B cell (primary cell): ENCODE measurements at regions not wholly inside any gene's neighbourhood (a gene's known extent, or its start where the extent isn't known, plus 50 kb on each side); places are given as distances from the start of the nearest gene placed in this dataset.

Experiments used
- ATAC-seq: fragments of 200-7000 bp; cut with Tn5 transposase; one replicate; pipeline ENCODE4 v1.10.0; 2021; ENCODE audit warnings: low read depth, mild to moderate bottlenecking, moderate number of reproducible peaks, moderate library complexity
- CTCF ChIA-PET: fragments of 350-600 bp; sonication (Branson Sonifier 250); formaldehyde crosslinking; loops from one replicate; lab custom pipeline; 2021; ENCODE audit warnings: antibody characterized with exemption, inconsistent platforms; lab: Charles Lee
- POLR2A ChIA-PET: fragments of 350-600 bp; sonication (Branson Sonifier 250); formaldehyde crosslinking; loops from one replicate; lab custom pipeline; 2021; ENCODE audit warnings: antibody characterized with exemption; lab: Charles Lee
- DNase-seq: peaks from one replicate; pipeline ENCODE4 v3.0.0; 2013
- H2AFZ ChIP-seq: 2 replicates; pipeline ENCODE4 v1.6.1; 2012; ENCODE audit warnings: mild to moderate bottlenecking, low read depth, low read length; ENCODE audit not compliant: insufficient read depth, poor library complexity, severe bottlenecking
- H3K27ac ChIP-seq, 2 donors: 1 replicate in 1 of 2; 2 replicates in 1 of 2; pipeline ENCODE4 v1.5.1; 2012 to 2013; ENCODE audit warnings: low read length in 2 of 2, mild to moderate bottlenecking in 2 of 2, moderate library complexity in 1 of 2
- H3K27me3 ChIP-seq, 4 experiments: fragments of 200-600 bp in 1 of 4; sonication (generic) in 1 of 4; replicated peaks in 1 of 4; 1 replicate in 2 of 4; 2 replicates in 2 of 4; pipeline versions ENCODE4 v1.6.1 to v1.7.0; 2013 to 2016; ENCODE audit warnings: low read length in 3 of 4, mild to moderate bottlenecking in 2 of 4, mixed read lengths in 1 of 4, moderate library complexity in 1 of 4; ENCODE audit not compliant: insufficient read depth in 4 of 4, control insufficient read depth in 3 of 4; ENCODE audit errors: control extremely low read depth in 1 of 4
- H3K36me3 ChIP-seq, 2 experiments: replicated peaks in 1 of 2; 1 replicate in 1 of 2; 2 replicates in 1 of 2; pipeline versions ENCODE4 v1.6.1 to v1.7.1; 2013; ENCODE audit warnings: low read length in 1 of 2; ENCODE audit not compliant: insufficient read depth in 2 of 2, control insufficient read depth in 1 of 2; ENCODE audit errors: control extremely low read depth in 1 of 2, extremely low read depth in 1 of 2
- H3K4me1 ChIP-seq, 2 donors: fragments of 200-600 bp in 1 of 2; sonication (generic) in 1 of 2; 1 replicate in 1 of 2; 2 replicates in 1 of 2; pipeline versions ENCODE4 v1.5.1 to v1.6.1; 2013 to 2017; ENCODE audit warnings: low read length in 2 of 2; ENCODE audit not compliant: control insufficient read depth in 2 of 2, insufficient read depth in 2 of 2
- H3K4me2 ChIP-seq: replicated peaks from 2 replicates; pipeline ENCODE3; 2012; ENCODE audit warnings: mild to moderate bottlenecking, low read depth, low read length; ENCODE audit not compliant: poor library complexity, severe bottlenecking
- H3K4me3 ChIP-seq, 5 experiments: fragments of 200-600 bp in 1 of 5; sonication (generic) in 1 of 5; 1 replicate in 3 of 5; 2 replicates in 2 of 5; pipeline versions ENCODE4 v1.5.1 to v1.7.0; 2011 to 2016; ENCODE audit warnings: low read length in 4 of 5, mild to moderate bottlenecking in 4 of 5, low read depth in 2 of 5, control low read depth in 1 of 5, moderate library complexity in 1 of 5; ENCODE audit not compliant: insufficient read depth in 1 of 5; ENCODE audit errors: control extremely low read depth in 1 of 5, extremely low read depth in 1 of 5
- H3K79me2 ChIP-seq: fragments of 200-600 bp; sonication (generic); one replicate; pipeline ENCODE4 v1.6.0; 2016; ENCODE audit warnings: low read length; ENCODE audit not compliant: control insufficient read depth, insufficient read depth
- H3K9ac ChIP-seq: fragments of 200-600 bp; sonication (generic); 2 replicates; pipeline ENCODE4 v1.6.1; 2017; ENCODE audit warnings: mild to moderate bottlenecking, low read length, moderate library complexity
- H3K9me3 ChIP-seq, 3 donors: one replicate each; pipeline versions ENCODE4 v1.6.1 to v1.7.1; 2013; ENCODE audit warnings: low read length in 2 of 3; ENCODE audit not compliant: control insufficient read depth in 2 of 3, insufficient read depth in 1 of 3; ENCODE audit errors: control extremely low read depth in 1 of 3
- H4K20me1 ChIP-seq: 2 replicates; pipeline ENCODE4 v1.6.0; 2012; ENCODE audit warnings: mild to moderate bottlenecking, low read length; ENCODE audit not compliant: insufficient read depth, control insufficient read depth, poor library complexity, severe bottlenecking
- H3K27ac Mint-ChIP-seq: one replicate; pipeline ENCODE4 v1.8.0; 2021; ENCODE audit warnings: mixed read lengths
- H3K27me3 Mint-ChIP-seq: one replicate; pipeline ENCODE4 v1.8.0; 2021; ENCODE audit warnings: mixed read lengths
- H3K4me1 Mint-ChIP-seq: one replicate; pipeline ENCODE4 v1.8.0; 2021; ENCODE audit warnings: mixed read lengths
- H3K4me3 Mint-ChIP-seq: one replicate; pipeline ENCODE4 v1.8.0; 2021; ENCODE audit warnings: mixed read lengths
- H3K9me3 Mint-ChIP-seq: one replicate; pipeline ENCODE4 v1.8.0; 2022; ENCODE audit warnings: mixed read lengths; ENCODE audit not compliant: insufficient read depth
- EZH2 ChIP-seq: IDR thresholded peaks from 2 replicates; pipeline ENCODE4 v1.6.1; 2012; ENCODE audit warnings: borderline replicate concordance, low read depth, mild to moderate bottlenecking, moderate library complexity, low read length; ENCODE audit not compliant: insufficient read depth, poor library complexity, severe bottlenecking
- WGBS: methylation state at CpG from one replicate; pipeline ENCODE4 v1.1.5; 2013; ENCODE audit warnings: missing lambda C conversion rate; ENCODE audit not compliant: insufficient coverage; 5-methylcytosine and 5-hydroxymethylcytosine counted together
- intact Hi-C: fragments of 100-400 bp; cut with micrococcal nuclease; formaldehyde crosslinking; loops from one replicate; pipeline ENCODE4 v1.10.0; 2022
- TF ChIP-seq, protein P1 (sequence below): fragments of 200-600 bp; IDR thresholded peaks from one replicate; pipeline ENCODE4 v1.8.0; 2022; ENCODE audit warnings: antibody characterized with exemption, mild to moderate bottlenecking

DNA sequence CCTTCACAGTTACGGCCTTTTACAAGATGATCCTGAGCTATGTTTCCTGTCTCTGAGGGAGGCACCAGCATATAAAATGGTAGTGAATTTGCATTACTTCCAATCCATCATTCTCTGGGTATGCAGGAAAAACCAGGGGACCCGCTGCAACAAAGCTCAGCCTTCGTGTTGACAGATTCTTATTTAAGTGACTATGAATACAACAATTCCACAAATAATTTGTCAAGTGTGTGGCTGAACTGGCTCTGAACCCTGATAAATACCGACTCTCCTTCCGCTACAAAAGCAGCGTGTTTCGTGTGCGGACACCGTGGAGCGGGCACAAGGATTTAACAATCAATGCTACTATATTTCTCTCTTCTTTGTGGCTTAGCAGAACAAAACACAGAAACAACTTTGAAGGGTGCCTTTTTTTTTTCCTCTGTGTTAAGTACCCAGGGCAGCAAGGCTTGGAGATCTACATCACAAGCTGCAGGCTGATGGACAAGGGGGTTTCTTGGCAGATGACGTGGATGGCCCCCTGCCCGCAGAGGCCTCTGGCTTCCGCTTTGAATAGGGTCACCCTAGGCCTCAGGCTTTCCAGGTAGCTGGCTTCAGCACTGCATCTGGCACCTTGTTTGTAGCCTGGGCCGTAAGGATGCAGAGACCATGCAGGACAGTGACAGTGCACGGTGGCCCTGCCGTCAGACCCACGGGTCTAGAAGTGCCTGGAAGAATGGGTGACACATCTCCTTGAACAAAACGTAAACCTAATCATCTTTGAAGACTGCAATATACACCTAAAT, 280.5 kb upstream of the TSHZ3 start:
- Histone ChIP-seq H3K4me3 (no peak overlapping the region), H3K27me3 (no peaks in the 10 kb centered on the region), H3K9ac (no peak overlapping the region), H3K27ac (no peak overlapping the region), H4K20me1 (no peaks in the 10 kb centered on the region), H3K79me2 (no peaks in the 10 kb centered on the region), H3K36me3 (no peaks in the 10 kb centered on the region), H3K4me1 (no peaks in the 10 kb centered on the region), H2AFZ (no peak overlapping the region), H3K4me2 (no peak overlapping the region), H3K9me3 (peaks cover 0 to 33% (median 5%) of the 10 kb centered on the region in 3 donors)
- TF ChIP-seq EZH2: no peak
- TF ChIP-seq, protein P1, sequence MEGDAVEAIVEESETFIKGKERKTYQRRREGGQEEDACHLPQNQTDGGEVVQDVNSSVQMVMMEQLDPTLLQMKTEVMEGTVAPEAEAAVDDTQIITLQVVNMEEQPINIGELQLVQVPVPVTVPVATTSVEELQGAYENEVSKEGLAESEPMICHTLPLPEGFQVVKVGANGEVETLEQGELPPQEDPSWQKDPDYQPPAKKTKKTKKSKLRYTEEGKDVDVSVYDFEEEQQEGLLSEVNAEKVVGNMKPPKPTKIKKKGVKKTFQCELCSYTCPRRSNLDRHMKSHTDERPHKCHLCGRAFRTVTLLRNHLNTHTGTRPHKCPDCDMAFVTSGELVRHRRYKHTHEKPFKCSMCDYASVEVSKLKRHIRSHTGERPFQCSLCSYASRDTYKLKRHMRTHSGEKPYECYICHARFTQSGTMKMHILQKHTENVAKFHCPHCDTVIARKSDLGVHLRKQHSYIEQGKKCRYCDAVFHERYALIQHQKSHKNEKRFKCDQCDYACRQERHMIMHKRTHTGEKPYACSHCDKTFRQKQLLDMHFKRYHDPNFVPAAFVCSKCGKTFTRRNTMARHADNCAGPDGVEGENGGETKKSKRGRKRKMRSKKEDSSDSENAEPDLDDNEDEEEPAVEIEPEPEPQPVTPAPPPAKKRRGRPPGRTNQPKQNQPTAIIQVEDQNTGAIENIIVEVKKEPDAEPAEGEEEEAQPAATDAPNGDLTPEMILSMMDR: no peak
- no peak overlapping the region for H3K4me3 Mint-ChIP-seq
- ATAC-seq (no peak), DNase-seq (no peak)
- no peaks in the 10 kb centered on the region for H3K4me1 Mint-ChIP-seq
- no peaks in the 10 kb centered on the region for H3K27me3 Mint-ChIP-seq
- POLR2A ChIA-PET: no interaction called here
- CTCF ChIA-PET: no interaction called here
- WGBS: 97% methylated on average over 13 of the region's 18 CpGs
- H3K27ac Mint-ChIP-seq: no peak overlapping the region
- intact Hi-C loops: no loop called here
- peaks cover 2% of the 10 kb centered on the region for H3K9me3 Mint-ChIP-seq

DNA sequence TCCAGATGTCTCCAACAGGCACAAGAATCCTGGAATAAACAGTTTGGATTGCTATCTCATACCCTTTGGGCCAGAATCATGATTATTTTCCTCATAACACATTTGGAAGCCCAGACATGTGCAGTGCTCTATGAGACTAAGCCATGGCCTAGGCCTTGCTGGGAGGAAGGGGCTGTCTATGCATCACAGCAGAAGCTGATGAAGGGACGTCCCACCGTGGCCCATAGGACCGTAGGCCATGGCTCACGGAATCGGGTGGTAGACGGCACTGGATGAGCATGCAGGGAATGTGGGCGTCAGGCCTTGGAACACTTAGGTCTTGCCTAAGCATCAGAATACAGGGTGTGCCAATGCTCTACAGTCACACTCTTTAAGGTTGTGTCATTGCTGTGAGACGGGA, 283.8 kb upstream of the TSHZ3 start:
- Histone ChIP-seq H3K4me2 (no peak overlapping the region), H3K27me3 (no peaks in the 10 kb centered on the region), H2AFZ (no peak overlapping the region), H3K9ac (no peak overlapping the region), H3K9me3 (peaks cover 0 to 25% (median 5%) of the 10 kb centered on the region in 3 donors), H3K27ac (no peak overlapping the region), H3K36me3 (no peaks in the 10 kb centered on the region), H3K4me3 (no peak overlapping the region), H4K20me1 (no peaks in the 10 kb centered on the region), H3K79me2 (no peaks in the 10 kb centered on the region), H3K4me1 (no peaks in the 10 kb centered on the region)
- Mint-ChIP-seq H3K9me3 (peaks cover 2% of the 10 kb centered on the region), H3K4me1 (no peaks in the 10 kb centered on the region), H3K4me3 (no peak overlapping the region), H3K27ac (no peak overlapping the region), H3K27me3 (no peaks in the 10 kb centered on the region)
- ChIA-PET CTCF (no interaction called here), POLR2A (no interaction called here)
- intact Hi-C loops: no loop called here
- DNase-seq (no peak), ATAC-seq (no peak)
- 92% methylated on average over 8 of the region's 8 CpGs for WGBS
- TF ChIP-seq, protein P1: no peak
